GM06990 (cell line): ENCODE measurements at regions not wholly inside any gene's neighbourhood (a gene's known extent, or its start where the extent isn't known, plus 50 kb on each side); places are given as distances from the start of the nearest gene placed in this dataset.

Experiments
- DNase-seq: peaks from one replicate; pipeline ENCODE4 v3.0.0-alpha.2; 2011; ENCODE audit not compliant: insufficient read length; ENCODE audit errors: extremely low read depth
- H3K27me3 ChIP-seq: replicated peaks from 2 replicates; pipeline ENCODE4 v1.6.0; 2011; ENCODE audit warnings: low read length; ENCODE audit not compliant: control insufficient read depth, insufficient read depth
- H3K36me3 ChIP-seq: 2 replicates; pipeline ENCODE4 v1.5.1; 2011; ENCODE audit warnings: low read length; ENCODE audit not compliant: control insufficient read depth, insufficient read depth
- H3K4me3 ChIP-seq: replicated peaks from 2 replicates; pipeline ENCODE4 v1.5.1; 2011; ENCODE audit warnings: low read depth, mild to moderate bottlenecking, control low read depth, low read length
- TF ChIP-seq, protein P1 (sequence below): IDR thresholded peaks from 2 replicates; pipeline ENCODE4 v1.5.1; 2011; ENCODE audit warnings: low read length, control low read depth, mild to moderate bottlenecking, inconsistent platforms; ENCODE audit not compliant: insufficient read depth, poor library complexity, severe bottlenecking

DNA sequence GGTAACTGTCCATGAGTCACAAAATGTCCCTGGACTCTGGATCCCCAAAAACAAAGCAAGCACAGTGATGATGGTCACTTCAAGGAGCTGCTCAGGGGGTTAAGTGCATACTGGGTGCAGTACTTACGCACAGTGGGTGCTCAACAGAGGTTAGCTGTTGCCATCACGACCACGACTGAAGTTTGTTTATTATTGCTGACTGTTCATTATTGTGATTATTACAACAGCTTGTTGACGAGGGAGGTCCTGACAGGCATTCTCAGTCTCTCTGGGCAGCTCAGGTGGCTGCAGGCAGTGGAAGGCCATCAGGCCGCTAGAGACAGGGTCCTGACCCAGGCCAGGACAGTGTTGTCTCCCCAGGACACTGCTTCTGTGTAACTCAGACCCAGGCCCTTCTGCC, 418.8 kb downstream of the SHANK2 start:
- H3K36me3 ChIP-seq: no peaks in the 10 kb centered on the region
- TF ChIP-seq, protein P1, sequence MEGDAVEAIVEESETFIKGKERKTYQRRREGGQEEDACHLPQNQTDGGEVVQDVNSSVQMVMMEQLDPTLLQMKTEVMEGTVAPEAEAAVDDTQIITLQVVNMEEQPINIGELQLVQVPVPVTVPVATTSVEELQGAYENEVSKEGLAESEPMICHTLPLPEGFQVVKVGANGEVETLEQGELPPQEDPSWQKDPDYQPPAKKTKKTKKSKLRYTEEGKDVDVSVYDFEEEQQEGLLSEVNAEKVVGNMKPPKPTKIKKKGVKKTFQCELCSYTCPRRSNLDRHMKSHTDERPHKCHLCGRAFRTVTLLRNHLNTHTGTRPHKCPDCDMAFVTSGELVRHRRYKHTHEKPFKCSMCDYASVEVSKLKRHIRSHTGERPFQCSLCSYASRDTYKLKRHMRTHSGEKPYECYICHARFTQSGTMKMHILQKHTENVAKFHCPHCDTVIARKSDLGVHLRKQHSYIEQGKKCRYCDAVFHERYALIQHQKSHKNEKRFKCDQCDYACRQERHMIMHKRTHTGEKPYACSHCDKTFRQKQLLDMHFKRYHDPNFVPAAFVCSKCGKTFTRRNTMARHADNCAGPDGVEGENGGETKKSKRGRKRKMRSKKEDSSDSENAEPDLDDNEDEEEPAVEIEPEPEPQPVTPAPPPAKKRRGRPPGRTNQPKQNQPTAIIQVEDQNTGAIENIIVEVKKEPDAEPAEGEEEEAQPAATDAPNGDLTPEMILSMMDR: no peak
- no peak for DNase-seq

GRCh38 chr11:70834277-70834940, 418.0 kb downstream of the SHANK2 start:
- no peaks in the 10 kb centered on the region for H3K36me3 ChIP-seq
- no peaks in the 10 kb centered on the region; the same call in none of the 2 replicates for H3K27me3 ChIP-seq
- no peak for DNase-seq
- H3K4me3 ChIP-seq: no peak overlapping the region
- TF ChIP-seq, protein P1: no peak

More for the DNA sequence above, 418.8 kb downstream of the SHANK2 start:
- Histone ChIP-seq H3K27me3 (no peaks in the 10 kb centered on the region; the same call in none of the 2 replicates), H3K4me3 (no peak overlapping the region)

DNA sequence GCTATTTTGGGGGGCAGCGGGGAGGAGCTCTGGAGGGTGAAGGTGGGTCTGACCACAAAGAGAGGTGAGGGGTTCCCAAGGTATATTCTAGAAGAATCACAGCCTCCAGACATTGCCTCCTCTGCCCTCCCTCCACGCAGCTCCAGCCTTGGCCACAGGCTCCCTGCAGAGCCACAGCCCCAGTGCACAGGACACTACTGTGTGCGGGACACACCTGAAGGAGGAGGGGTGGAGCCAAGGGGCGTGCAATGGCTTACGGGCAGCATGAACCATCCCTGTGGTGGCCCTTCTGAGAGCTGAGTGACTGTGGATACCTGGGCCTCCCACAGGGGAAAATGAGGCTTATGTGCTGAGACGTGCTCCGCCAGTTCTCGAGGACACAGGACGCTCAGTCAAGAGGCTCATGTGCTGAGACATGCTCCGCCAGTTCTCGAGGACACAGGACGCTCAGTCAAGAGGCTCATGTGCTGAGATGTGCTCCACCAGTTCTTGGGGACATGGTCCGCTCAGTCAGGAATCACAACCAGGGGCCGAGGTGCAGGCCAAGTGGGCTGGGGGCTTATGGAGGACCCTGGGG, 417.3 kb downstream of the SHANK2 start:
- H3K36me3 ChIP-seq: no peaks in the 10 kb centered on the region
- DNase-seq: no peak
- TF ChIP-seq, protein P1: no peak
- no peaks in the 10 kb centered on the region; the same call in 1 of the 2 replicates for H3K27me3 ChIP-seq
- no peak overlapping the region for H3K4me3 ChIP-seq

DNA sequence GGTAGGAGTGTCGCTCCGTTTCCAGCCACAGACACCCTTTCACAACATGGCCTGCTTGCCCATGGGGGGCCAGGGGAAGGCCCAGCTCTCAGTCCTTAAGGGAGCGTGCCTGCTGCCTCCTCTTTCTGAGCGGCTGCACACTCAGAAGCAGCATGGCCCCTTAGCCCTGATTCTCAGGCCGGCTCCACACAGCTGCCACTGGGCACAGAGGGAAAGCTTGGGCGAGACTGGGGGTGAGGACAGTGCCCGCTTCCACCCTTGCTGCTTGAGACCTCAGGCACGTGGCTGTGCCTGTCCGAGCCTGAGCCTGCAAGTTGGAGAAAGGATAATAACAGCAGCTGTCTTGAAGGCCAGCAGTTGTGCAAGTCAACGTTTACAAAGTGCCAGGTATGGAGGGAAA, 416.3 kb downstream of the SHANK2 start:
- TF ChIP-seq, protein P1: no peak

GRCh38 chr11:70838198-70838597, 414.2 kb downstream of the SHANK2 start:
- TF ChIP-seq, protein P1: no peak
- H3K27me3 ChIP-seq: no peaks in the 10 kb centered on the region; the same call in none of the 2 replicates
- no peak for DNase-seq
- H3K36me3 ChIP-seq: no peaks in the 10 kb centered on the region
- no peak overlapping the region for H3K4me3 ChIP-seq

More for the DNA sequence above, 416.3 kb downstream of the SHANK2 start:
- no peak overlapping the region for H3K4me3 ChIP-seq
- no peak for DNase-seq
- H3K27me3 ChIP-seq: no peaks in the 10 kb centered on the region; the same call in 1 of the 2 replicates
- H3K36me3 ChIP-seq: no peaks in the 10 kb centered on the region
